MCF 10A (cell line): ENCODE measurements at regions not wholly inside any gene's neighbourhood (a gene's known extent, or its start where the extent isn't known, plus 50 kb on each side); places are given as distances from the start of the nearest gene placed in this dataset.

ENCODE experiments used
- BruUV-seq: library from RNA; stranded (reverse); fragments of 400-500 nt; replicated peaks from 2 replicates; lab custom pipeline; 2021; lab: Mats Ljungman, UMichigan
- CTCF ChIA-PET: fragments of 300-600 bp; sonication (Branson Sonifier 250); formaldehyde crosslinking; extraction: SDS; loops from one replicate; lab custom pipeline; 2021; ENCODE audit warnings: antibody characterized with exemption, inconsistent platforms; lab: Yijun Ruan, JAX
- POLR2A ChIA-PET: fragments of 300-600, 350-650 bp; sonication (Branson Sonifier 250); formaldehyde crosslinking; extraction: SDS; loops from one replicate; lab custom pipeline; 2020; ENCODE audit warnings: antibody characterized with exemption, inconsistent platforms; lab: Yijun Ruan, JAX
- DNase-seq: peaks from one replicate; pipeline ENCODE4 v3.0.0-alpha.2; 2018; ENCODE audit not compliant: unreplicated experiment
- H3K27ac Mint-ChIP-seq: one replicate; pipeline ENCODE4 v1.8.0; 2022; ENCODE audit warnings: mild to moderate bottlenecking, low read depth, mixed read lengths; ENCODE audit not compliant: unreplicated experiment
- H3K27me3 Mint-ChIP-seq: one replicate; pipeline ENCODE4 v1.8.0; 2022; ENCODE audit warnings: mixed read lengths; ENCODE audit not compliant: insufficient read depth, unreplicated experiment
- H3K36me3 Mint-ChIP-seq: one replicate; pipeline ENCODE4 v1.8.0; 2022; ENCODE audit warnings: mild to moderate bottlenecking, moderate library complexity, mixed read lengths; ENCODE audit not compliant: insufficient read depth, unreplicated experiment
- H3K4me1 Mint-ChIP-seq: one replicate; pipeline ENCODE4 v1.8.0; 2022; ENCODE audit warnings: mixed read lengths; ENCODE audit not compliant: insufficient read depth, unreplicated experiment
- H3K4me3 Mint-ChIP-seq: one replicate; pipeline ENCODE4 v1.8.0; 2022; ENCODE audit warnings: mild to moderate bottlenecking, moderate library complexity, mixed read lengths; ENCODE audit not compliant: unreplicated experiment
- H3K9me3 Mint-ChIP-seq: one replicate; pipeline ENCODE4 v1.8.0; 2022; ENCODE audit warnings: mixed read lengths; ENCODE audit not compliant: unreplicated experiment
- CTCF ChIP-seq: fragments of 200-600 bp; IDR thresholded peaks from one replicate; pipeline ENCODE4 v1.8.0; 2022; ENCODE audit warnings: antibody characterized with exemption, mild to moderate bottlenecking; ENCODE audit not compliant: unreplicated experiment
- intact Hi-C: fragments of 100-400 bp; cut with micrococcal nuclease; formaldehyde crosslinking; loops from 2 replicates; pipeline ENCODE4 v1.14.1; 2022

GRCh38 chr7:52325237-52325636 is 710.2 kb upstream of the POM121L12 start:
- BruUV-seq: no TSS peak
- DNase-seq: no peak
- H3K36me3 Mint-ChIP-seq: no peaks in the 10 kb centered on the region
- POLR2A ChIA-PET: no interaction called here
- CTCF ChIA-PET: no interaction called here
- no peak for TF ChIP-seq CTCF
- no peak overlapping the region for H3K4me3 Mint-ChIP-seq
- intact Hi-C loops: no loop called here
- no peaks in the 10 kb centered on the region for H3K27me3 Mint-ChIP-seq
- H3K9me3 Mint-ChIP-seq: peaks cover 11% of the 10 kb centered on the region
- peaks cover 4% of the 10 kb centered on the region for H3K4me1 Mint-ChIP-seq
- no peak overlapping the region for H3K27ac Mint-ChIP-seq

- DNase-seq: no peak
- no TSS peak for BruUV-seq
- Mint-ChIP-seq H3K4me1 (no peaks in the 10 kb centered on the region), H3K27ac (no peak overlapping the region), H3K4me3 (no peak overlapping the region), H3K36me3 (no peaks in the 10 kb centered on the region), H3K9me3 (peaks cover 13% of the 10 kb centered on the region), H3K27me3 (no peaks in the 10 kb centered on the region)
- ChIA-PET POLR2A (no interaction called here), CTCF (no interaction called here)
- intact Hi-C loops: no loop called here
- no peak for TF ChIP-seq CTCF
Measured at GRCh38 chr7:52323202-52323746, 712.2 kb upstream of the POM121L12 start.

- TF ChIP-seq CTCF: no peak
- ChIA-PET POLR2A (no interaction called here), CTCF (no interaction called here)
- Mint-ChIP-seq H3K27ac (no peak overlapping the region), H3K4me3 (no peak overlapping the region), H3K27me3 (no peaks in the 10 kb centered on the region), H3K4me1 (no peaks in the 10 kb centered on the region), H3K36me3 (no peaks in the 10 kb centered on the region), H3K9me3 (peaks cover 7% of the 10 kb centered on the region)
- no TSS peak for BruUV-seq
- intact Hi-C loops: no loop called here
- DNase-seq: no peak
Measured at GRCh38 chr7:52320610-52321009, 714.8 kb upstream of the POM121L12 start.

- Mint-ChIP-seq H3K4me1 (no peaks in the 10 kb centered on the region), H3K4me3 (no peak overlapping the region), H3K9me3 (peaks cover 7% of the 10 kb centered on the region), H3K27ac (no peak overlapping the region), H3K27me3 (no peaks in the 10 kb centered on the region), H3K36me3 (no peaks in the 10 kb centered on the region)
- no TSS peak for BruUV-seq
- TF ChIP-seq CTCF: no peak
- intact Hi-C loops: no loop called here
- ChIA-PET POLR2A (no interaction called here), CTCF (no interaction called here)
- DNase-seq: no peak
Measured at GRCh38 chr7:52317921-52318320, 717.5 kb upstream of the POM121L12 start.
